ENCODE measurements at regions not wholly inside any gene's neighbourhood (a gene's known extent, or its start where the extent isn't known, plus 50 kb on each side); places are given as distances from the start of the nearest gene placed in this dataset.

DNA sequence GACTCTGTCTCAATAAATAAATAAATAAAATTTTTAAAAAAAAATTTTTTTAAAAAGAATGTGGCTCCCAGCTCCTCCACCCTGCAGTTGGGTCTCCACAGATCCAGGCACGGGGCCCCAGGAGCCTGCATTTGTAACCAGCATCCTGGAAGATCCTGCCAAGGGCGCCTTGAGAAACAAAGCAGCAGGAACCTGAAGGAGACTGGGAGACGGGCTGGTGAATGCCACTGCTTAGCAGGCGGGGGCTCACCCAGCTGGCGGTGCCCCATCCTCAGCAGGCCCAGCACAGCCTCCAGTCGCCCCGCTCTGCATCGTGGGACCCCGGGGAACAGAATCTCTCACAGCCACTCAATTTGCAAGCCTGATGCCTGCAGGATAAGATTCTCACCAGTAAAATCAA, 187.5 kb upstream of the SALL3 start:
- DNase-seq (ENCODE audit: low read depth, low spot score): no peak
- in situ Hi-C loops (cut with HindIII; ENCODE audit: low sequenced_read_pairs): no loop called here
- TF ChIP-seq, protein P1, sequence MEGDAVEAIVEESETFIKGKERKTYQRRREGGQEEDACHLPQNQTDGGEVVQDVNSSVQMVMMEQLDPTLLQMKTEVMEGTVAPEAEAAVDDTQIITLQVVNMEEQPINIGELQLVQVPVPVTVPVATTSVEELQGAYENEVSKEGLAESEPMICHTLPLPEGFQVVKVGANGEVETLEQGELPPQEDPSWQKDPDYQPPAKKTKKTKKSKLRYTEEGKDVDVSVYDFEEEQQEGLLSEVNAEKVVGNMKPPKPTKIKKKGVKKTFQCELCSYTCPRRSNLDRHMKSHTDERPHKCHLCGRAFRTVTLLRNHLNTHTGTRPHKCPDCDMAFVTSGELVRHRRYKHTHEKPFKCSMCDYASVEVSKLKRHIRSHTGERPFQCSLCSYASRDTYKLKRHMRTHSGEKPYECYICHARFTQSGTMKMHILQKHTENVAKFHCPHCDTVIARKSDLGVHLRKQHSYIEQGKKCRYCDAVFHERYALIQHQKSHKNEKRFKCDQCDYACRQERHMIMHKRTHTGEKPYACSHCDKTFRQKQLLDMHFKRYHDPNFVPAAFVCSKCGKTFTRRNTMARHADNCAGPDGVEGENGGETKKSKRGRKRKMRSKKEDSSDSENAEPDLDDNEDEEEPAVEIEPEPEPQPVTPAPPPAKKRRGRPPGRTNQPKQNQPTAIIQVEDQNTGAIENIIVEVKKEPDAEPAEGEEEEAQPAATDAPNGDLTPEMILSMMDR (IDR thresholded peaks at IDR 0.05; ENCODE audit: low read depth, low read length): no peak
- no peak overlapping the region for H3K4me3 ChIP-seq (ENCODE audit: low read depth, low read length)

DNA sequence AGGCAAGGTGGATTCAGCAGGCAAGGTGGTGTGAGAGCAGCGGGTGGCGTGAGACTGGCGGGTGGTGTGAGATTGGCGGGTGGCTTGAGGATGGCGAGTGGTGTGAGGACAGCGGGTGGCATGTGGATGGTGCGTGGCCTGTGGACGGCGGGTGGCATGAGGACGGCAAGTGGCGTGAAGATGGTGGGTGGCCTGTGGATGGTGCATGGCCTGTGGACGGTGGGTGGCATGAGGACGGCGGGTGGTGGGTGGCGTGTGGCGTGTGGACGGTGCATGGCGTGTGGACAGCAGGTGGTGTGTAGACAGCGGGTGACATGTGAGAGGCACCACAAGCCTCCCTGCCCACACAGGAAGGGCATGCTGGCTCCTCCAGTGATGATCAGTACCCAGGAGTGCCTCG, 186.9 kb upstream of the SALL3 start:
- in situ Hi-C loops (cut with HindIII; ENCODE audit: low sequenced_read_pairs): no loop called here
- DNase-seq (ENCODE audit: low read depth, low spot score): no peak
- TF ChIP-seq, protein P1 (IDR thresholded peaks at IDR 0.05; ENCODE audit: low read depth, low read length): no peak
- no peak overlapping the region for H3K4me3 ChIP-seq (ENCODE audit: low read depth, low read length)

DNA sequence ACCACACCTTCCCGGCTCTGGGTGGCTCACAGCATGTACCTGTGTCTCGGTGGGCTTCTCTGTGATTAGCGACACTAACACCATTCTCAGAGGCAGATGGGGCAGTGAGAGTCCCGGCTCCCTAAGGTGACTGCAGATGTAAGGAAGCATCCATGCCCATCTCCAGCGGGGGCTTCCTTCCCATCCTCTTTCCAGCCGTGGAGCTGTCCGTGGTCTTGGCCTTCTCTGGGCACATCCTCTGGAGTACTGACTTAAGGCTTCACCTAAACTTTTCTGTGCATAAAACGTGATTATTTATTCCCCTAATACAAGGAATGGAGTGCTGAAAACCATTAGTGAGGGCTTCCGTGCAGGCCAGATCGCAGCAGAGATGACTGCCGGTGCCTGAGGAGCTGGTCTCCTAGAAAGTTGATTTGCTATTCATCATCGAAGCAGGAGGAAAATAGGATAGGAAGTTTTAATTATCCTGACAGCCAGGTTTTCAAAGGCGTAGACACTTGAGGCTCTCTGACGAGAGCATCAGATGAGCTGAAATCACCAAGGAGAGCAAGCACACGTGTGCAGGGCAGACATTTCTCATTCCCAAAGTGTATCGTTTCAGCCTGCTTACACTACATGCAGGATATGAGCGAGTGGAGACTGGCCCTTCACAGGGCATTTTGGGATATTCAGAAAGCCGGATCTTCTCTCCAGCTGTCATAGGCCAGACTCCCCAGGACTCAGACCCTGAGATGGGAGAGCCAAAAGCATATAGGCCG, 186.1 kb upstream of the SALL3 start:
- in situ Hi-C loops (cut with HindIII; ENCODE audit: low sequenced_read_pairs): no loop called here
- no peak overlapping the region for H3K4me3 ChIP-seq (ENCODE audit: low read depth, low read length)
- TF ChIP-seq, protein P1 (IDR thresholded peaks at IDR 0.05; ENCODE audit: low read depth, low read length): no peak
- DNase-seq (ENCODE audit: low read depth, low spot score): no peak

DNA sequence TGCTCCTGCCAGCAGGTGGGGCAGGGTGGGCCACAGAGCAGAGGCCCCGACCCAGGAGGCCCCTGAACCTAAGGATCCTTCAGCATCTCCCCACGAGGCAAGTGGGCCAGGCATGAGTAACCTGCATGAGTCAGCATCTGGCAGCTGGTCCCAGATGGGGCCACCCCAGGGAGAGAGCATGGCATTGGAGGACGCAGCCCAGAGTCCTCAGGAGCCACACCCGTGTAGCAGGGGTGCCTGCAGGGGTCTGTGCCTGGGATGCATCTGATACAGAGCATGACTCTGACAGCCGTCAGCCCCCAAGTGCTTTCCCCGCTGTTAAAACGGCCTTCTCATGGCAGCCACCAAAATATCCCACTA, 185.6 kb upstream of the SALL3 start:
- no peak overlapping the region for H3K4me3 ChIP-seq (ENCODE audit: low read depth, low read length)
- in situ Hi-C loops (cut with HindIII; ENCODE audit: low sequenced_read_pairs): no loop called here
- no peak for DNase-seq (ENCODE audit: low read depth, low spot score)
- TF ChIP-seq, protein P1 (IDR thresholded peaks at IDR 0.05; ENCODE audit: low read depth, low read length): no peak

DNA sequence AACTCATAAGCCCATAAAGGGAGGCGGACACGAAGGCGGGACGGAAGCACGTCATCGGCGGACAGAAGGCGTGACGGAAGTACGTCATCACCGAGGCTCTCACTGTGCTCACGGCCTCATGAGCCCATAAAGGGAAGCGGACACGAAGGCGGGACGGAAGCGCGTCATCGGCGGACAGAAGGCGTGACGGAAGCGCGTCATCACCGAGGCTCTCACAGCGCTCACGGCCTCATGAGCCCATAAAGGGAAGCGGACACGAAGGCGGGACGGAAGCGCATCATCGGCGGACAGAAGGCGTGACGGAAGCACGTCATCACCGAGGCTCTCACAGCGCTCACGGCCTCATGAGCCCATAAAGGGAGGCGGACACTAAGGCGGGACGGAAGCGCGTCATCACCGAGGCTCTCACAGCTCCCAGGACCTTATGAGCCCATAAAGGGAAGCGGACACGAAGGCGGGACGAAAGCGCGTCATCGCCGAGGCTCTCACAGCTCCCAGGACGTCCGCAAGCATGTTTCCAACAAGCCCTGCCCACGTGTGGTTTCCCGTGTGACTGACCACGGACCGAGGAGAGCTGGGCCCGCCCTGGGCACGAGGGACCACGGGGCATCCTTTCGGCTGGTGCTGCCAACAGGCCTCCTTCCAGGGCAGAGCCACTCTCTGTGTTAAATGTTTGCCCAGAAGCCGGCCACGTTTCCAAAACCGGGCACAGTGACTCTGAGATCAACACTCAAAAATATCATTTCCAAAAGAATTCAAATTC, 182.7 kb upstream of the SALL3 start:
- TF ChIP-seq, protein P1 (IDR thresholded peaks at IDR 0.05; ENCODE audit: low read depth, low read length): no peak
- H3K4me3 ChIP-seq (ENCODE audit: low read depth, low read length): no peak overlapping the region
- in situ Hi-C loops (cut with HindIII; ENCODE audit: low sequenced_read_pairs): no loop called here
- DNase-seq (ENCODE audit: low read depth, low spot score): no peak

DNA sequence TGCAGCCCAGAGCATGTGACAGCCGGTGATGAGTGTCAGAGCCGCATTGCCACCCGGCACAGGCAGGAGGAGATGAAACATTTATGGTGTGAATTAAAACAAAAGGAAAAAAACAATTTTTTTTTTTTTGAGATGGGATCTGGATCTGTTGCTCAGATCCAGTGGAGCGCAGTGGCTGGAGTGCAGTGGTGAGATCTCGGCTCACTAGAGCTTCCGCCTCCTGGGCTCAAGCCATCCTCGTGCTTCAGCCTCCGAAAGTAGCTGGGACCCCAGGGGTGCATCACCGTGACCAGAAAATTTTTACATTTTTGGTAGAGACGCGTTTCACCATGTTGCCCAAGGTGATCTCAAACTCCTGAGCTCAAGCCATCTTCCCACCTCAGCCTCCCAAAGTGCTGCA, 182.1 kb upstream of the SALL3 start:
- TF ChIP-seq, protein P1 (IDR thresholded peaks at IDR 0.05; ENCODE audit: low read depth, low read length): no peak
- in situ Hi-C loops (cut with HindIII; ENCODE audit: low sequenced_read_pairs): no loop called here
- no peak overlapping the region for H3K4me3 ChIP-seq (ENCODE audit: low read depth, low read length)
- no peak for DNase-seq (ENCODE audit: low read depth, low spot score)

Measured in astrocyte of the spinal cord (primary cell).